H4 (cell line): ENCODE measurements at regions not wholly inside any gene's neighbourhood (a gene's known extent, or its start where the extent isn't known, plus 50 kb on each side); places are given as distances from the start of the nearest gene placed in this dataset.

ENCODE experiments used
- DNase-seq: peaks from one replicate; pipeline ENCODE4 v3.0.0-alpha.2; 2015; ENCODE audit warnings: low spot score

DNA sequence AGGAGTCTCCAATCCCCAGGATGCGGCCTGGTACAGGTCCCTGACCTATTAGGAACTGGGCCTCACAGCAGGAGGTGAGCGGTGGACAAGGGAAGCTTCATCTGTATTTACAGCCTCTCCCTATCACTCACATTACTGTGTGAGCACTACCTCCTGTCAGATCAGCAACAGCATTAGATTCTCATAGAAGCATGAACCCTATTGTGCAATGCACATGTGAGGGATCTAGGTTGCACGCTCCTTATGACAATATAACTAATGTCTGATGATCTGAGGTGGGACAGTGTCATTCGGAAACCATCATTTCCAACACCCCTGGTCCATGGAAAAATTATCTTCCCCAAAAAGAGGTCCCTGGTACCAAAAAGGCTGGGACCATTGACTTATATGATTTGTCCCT, 1000.5 kb downstream of the FLRT2 start:
- DNase-seq: no peak

GRCh38 chr14:86527312-86527711, 997.4 kb downstream of the FLRT2 start:
- no peak for DNase-seq

- no peak for DNase-seq
Measured at GRCh38 chr14:86525673-86526072, 995.7 kb downstream of the FLRT2 start.

- DNase-seq: no peak
Measured at GRCh38 chr14:86521843-86522242, 991.9 kb downstream of the FLRT2 start.

GRCh38 chr14:86521031-86521730, 991.2 kb downstream of the FLRT2 start:
- no peak for DNase-seq

DNA sequence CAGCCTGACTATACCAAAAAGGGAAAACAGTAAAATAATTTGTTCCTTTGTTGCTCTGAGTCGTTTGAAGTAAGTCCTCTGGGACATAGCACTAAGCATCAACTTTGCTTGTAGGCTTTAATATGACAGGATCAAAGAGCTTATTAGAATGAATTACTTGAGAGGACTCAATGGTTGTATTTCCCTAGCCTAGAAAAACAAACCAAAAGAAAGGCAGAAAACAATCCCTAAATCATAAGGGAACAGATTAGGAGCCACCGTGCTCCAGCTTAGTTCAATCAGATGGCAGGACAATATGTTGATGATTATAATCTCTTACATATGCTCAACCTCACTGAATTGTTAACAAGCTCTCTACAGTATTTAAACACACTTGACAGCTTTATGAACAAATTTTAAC, 988.4 kb downstream of the FLRT2 start:
- no peak for DNase-seq

DNA sequence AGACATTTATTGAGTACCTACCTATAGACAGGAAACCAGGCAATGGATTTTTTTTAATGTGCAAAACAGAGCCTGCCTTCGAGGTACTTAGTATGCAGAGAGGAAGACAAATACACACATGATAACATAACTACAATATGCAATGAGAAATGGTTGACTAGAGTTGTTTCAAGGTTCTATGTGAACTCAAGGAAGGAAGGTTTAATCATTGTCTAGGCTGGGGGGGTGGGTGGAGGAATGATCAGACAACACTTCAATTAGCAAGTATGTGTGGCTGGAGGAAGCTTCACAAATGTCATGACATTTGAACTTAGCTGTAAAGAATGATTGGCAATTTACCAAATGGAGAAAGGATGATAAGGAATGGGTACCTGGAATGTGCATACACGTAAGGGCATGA, 985.3 kb downstream of the FLRT2 start:
- DNase-seq: no peak

DNA sequence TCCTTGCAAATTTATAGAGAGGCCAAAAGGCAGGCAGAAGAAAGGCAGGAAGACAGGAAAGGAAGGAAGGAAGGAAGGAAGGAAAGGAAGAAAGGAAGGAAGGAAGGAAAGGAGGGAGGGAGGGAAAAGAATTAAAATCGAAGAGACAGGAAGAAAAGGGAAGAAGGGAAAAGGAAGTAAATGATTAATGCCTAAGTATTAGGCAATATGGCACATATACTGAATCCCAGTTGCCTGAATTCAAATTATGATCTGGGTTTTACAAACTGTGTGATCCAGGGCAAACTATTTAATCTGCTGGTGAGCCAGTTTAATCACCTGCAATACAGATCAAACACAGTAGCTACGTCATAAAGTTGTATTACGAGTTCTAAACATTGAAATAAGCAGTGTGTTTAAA, 983.6 kb downstream of the FLRT2 start:
- DNase-seq: no peak

GRCh38 chr14:86513056-86513455, 983.1 kb downstream of the FLRT2 start:
- no peak for DNase-seq

GRCh38 chr14:86510491-86510890, 980.5 kb downstream of the FLRT2 start:
- no peak for DNase-seq

GRCh38 chr14:86505808-86506207, 975.9 kb downstream of the FLRT2 start:
- DNase-seq: no peak

- peak; percentile 4 for DNase-seq
Measured at GRCh38 chr14:86501611-86502010, 971.7 kb downstream of the FLRT2 start.

GRCh38 chr14:86491743-86492142, 961.8 kb downstream of the FLRT2 start:
- no peak for DNase-seq

DNA sequence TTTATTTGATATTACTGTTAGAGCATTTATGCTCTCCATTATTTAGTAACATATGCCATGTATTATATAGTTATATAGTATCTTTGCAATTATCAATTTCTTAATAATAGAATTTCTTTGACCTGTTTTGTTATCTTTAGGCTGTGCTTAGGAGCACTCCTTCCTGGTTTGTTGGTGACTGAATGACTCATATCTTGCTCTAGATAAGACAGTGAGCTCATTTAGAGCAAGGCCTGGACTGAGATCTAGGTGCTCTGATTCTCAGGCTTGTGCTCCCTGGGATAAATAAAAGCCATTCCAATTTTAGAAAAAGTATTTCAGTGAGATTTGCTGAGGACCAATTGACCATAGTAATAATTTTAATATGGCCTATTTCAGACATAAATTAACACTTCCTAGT, 951.2 kb downstream of the FLRT2 start:
- peak; percentile 42 for DNase-seq

GRCh38 chr14:86464341-86464740, 934.4 kb downstream of the FLRT2 start:
- no peak for DNase-seq

GRCh38 chr14:86462193-86462753, 932.3 kb downstream of the FLRT2 start:
- DNase-seq: peak; percentile 24

GRCh38 chr14:86457481-86458135, 927.7 kb downstream of the FLRT2 start:
- no peak for DNase-seq

DNA sequence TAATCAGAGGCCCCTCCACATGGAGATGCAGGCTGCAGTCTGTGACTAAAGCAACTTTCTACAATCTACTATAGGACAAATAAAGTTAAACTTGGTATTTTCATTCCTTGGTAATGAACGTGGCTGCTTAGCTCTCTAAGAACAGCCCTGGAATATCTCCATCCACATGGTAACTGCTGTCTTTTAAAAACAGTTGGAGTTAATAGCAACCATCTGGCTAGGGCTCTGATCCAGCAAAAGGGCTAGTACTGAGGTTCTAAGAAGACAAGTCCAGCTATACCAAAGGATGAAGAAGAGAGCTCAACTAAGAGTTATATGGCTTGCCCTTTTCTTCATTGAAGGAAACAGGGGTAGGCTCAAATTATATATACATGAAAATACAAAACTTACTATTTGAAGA, 920.1 kb downstream of the FLRT2 start:
- DNase-seq: no peak

- no peak for DNase-seq
Measured at GRCh38 chr14:86442135-86442534, 912.2 kb downstream of the FLRT2 start.

GRCh38 chr14:86430853-86431252, 900.9 kb downstream of the FLRT2 start:
- DNase-seq: no peak

- no peak for DNase-seq
Measured at GRCh38 chr14:86423214-86423613, 893.3 kb downstream of the FLRT2 start.

- no peak for DNase-seq
Measured at GRCh38 chr14:86420131-86420530, 890.2 kb downstream of the FLRT2 start.

- no peak for DNase-seq
Measured at GRCh38 chr14:86414146-86414545, 884.2 kb downstream of the FLRT2 start.
